ENCODE measurements at regions not wholly inside any gene's neighbourhood (a gene's known extent, or its start where the extent isn't known, plus 50 kb on each side); places are given as distances from the start of the nearest gene placed in this dataset.

- Histone ChIP-seq H3K36me3 (no peaks in the 10 kb centered on the region), H3K27me3 (no peaks in the 10 kb centered on the region), H3K4me1 (no peaks in the 10 kb centered on the region), H3K9me3 (no peaks in the 10 kb centered on the region), H3K4me3 (ENCODE audit: low read depth, low read length) (no peak overlapping the region)
- no peak for DNase-seq
- peak; percentile 34 for TF ChIP-seq CTCF (IDR thresholded peaks at IDR 0.05; ENCODE audit: low read depth, low read length)
These were observed 217.0 kb downstream of the RWDD3 start for GRCh38 chr1:95451054-95451453.

- DNase-seq, result no peak
- Histone ChIP-seq H3K27me3 (no peaks in the 10 kb centered on the region), H3K4me1 (no peaks in the 10 kb centered on the region), H3K4me3 (ENCODE audit: low read depth, low read length) (no peak overlapping the region), H3K9me3 (no peaks in the 10 kb centered on the region), H3K36me3 (no peaks in the 10 kb centered on the region)
- no peak for TF ChIP-seq CTCF (IDR thresholded peaks at IDR 0.05; ENCODE audit: low read depth, low read length)
These were observed 217.9 kb downstream of the RWDD3 start for GRCh38 chr1:95451904-95452303.

- Histone ChIP-seq H3K36me3 (no peaks in the 10 kb centered on the region), H3K4me1 (no peaks in the 10 kb centered on the region), H3K4me3 (ENCODE audit: low read depth, low read length) (no peak overlapping the region), H3K27me3 (no peaks in the 10 kb centered on the region), H3K9me3 (no peaks in the 10 kb centered on the region)
- no peak for DNase-seq
- TF ChIP-seq CTCF (IDR thresholded peaks at IDR 0.05; ENCODE audit: low read depth, low read length), result no peak
These were observed 219.0 kb downstream of the RWDD3 start for GRCh38 chr1:95453053-95453452.

- H3K4me1 ChIP-seq, result no peaks in the 10 kb centered on the region
- TF ChIP-seq CTCF (IDR thresholded peaks at IDR 0.05; ENCODE audit: low read depth, low read length), result peak; percentile 39; the same call in 1 of the 2 replicates
- DNase-seq, result no peak
- no peaks in the 10 kb centered on the region for H3K9me3 ChIP-seq
- H3K36me3 ChIP-seq, result no peaks in the 10 kb centered on the region
- H3K27me3 ChIP-seq, result no peaks in the 10 kb centered on the region
- no peak overlapping the region for H3K4me3 ChIP-seq (ENCODE audit: low read depth, low read length)
These were observed 233.0 kb downstream of the RWDD3 start for GRCh38 chr1:95467036-95467435.

GRCh38 chr1:95475686-95476457, 241.9 kb downstream of the RWDD3 start:
- Histone ChIP-seq H3K27me3 (no peaks in the 10 kb centered on the region), H3K4me1 (peaks cover 26% of the 10 kb centered on the region), H3K36me3 (no peaks in the 10 kb centered on the region), H3K4me3 (ENCODE audit: low read depth, low read length) (no peak overlapping the region), H3K9me3 (no peaks in the 10 kb centered on the region)
- peak; percentile 59 for DNase-seq
- no peak for TF ChIP-seq CTCF (IDR thresholded peaks at IDR 0.05; ENCODE audit: low read depth, low read length)

- Histone ChIP-seq H3K36me3 (no peaks in the 10 kb centered on the region), H3K4me1 (no peaks in the 10 kb centered on the region), H3K27me3 (no peaks in the 10 kb centered on the region), H3K4me3 (ENCODE audit: low read depth, low read length) (no peak overlapping the region), H3K9me3 (no peaks in the 10 kb centered on the region)
- no peak for DNase-seq
- no peak for TF ChIP-seq CTCF (IDR thresholded peaks at IDR 0.05; ENCODE audit: low read depth, low read length)
These were observed 262.3 kb downstream of the RWDD3 start for GRCh38 chr1:95496307-95496706.
